Pancreas (tissue), 10 donors: ENCODE measurements at regions not wholly inside any gene's neighbourhood (a gene's known extent, or its start where the extent isn't known, plus 50 kb on each side); places are given as distances from the start of the nearest gene placed in this dataset.
A peak's percentile ranks its signal among the peaks of the same experiment; 100 is the strongest.

Experiments used
- ATAC-seq, 4 donors: fragments of 200-7000 bp; cut with Tn5 transposase; one replicate each; pipeline versions ENCODE4 v1.8.0 to v1.9.1; 2020; ENCODE audit warnings: mild to moderate bottlenecking in 4 of 4, moderate library complexity in 4 of 4
- DNase-seq, 6 donors: peaks; one replicate each; pipeline ENCODE4 v3.0.0-alpha.2; 2020
- FAIRE-seq: peaks from 2 replicates; lab custom pipeline; 2012; peaks lifted over from hg19 to GRCh38; lab: Jason Lieb, UNC
- H3K27ac ChIP-seq, 4 donors: fragments of 200-600 bp; sonication (generic); 1 replicate in 3 of 4; 2 replicates in 1 of 4; pipeline versions ENCODE4 v1.5.0 to v1.8.0; 2020
- H3K27me3 ChIP-seq, 4 donors: fragments of 200-600 bp; one replicate each; pipeline ENCODE4 v1.8.0; 2021
- H3K36me3 ChIP-seq, 3 donors: fragments of 200-600 bp; sonication (generic) in 1 of 3; one replicate each; pipeline versions ENCODE4 v1.5.0 to v1.8.0; 2020 to 2021
- H3K4me1 ChIP-seq, 3 donors: fragments of 200-600 bp; one replicate each; pipeline ENCODE4 v1.8.0; 2021
- H3K4me3 ChIP-seq, 4 donors: fragments of 200-600 bp; sonication (generic) in 2 of 4; one replicate each; pipeline versions ENCODE4 v1.5.0 to v1.8.0; 2020 to 2021
- H3K9me3 ChIP-seq, 4 donors: fragments of 200-600 bp; one replicate each; pipeline ENCODE4 v1.8.0; 2021
- WGBS, 2 donors: extraction: QIAGEN DNeasy Blood & Tissue Kit; methylation state at CpG; one replicate each; pipeline ENCODE4 v1.1.7; 2013; 5-methylcytosine and 5-hydroxymethylcytosine counted together
- intact Hi-C, 3 donors: fragments of 100-400 bp; cut with DNase I; formaldehyde crosslinking; loops; one replicate each; pipeline versions ENCODE4 v1.11.1 to v1.14.2; 2022
- TF ChIP-seq, protein P1 (sequence below), 4 donors: fragments of 200-600 bp; sonication (generic) in 3 of 4; IDR thresholded peaks; one replicate each; pipeline versions ENCODE4 v1.5.0 to v1.8.0; 2021; ENCODE audit warnings: antibody characterized with exemption in 4 of 4
- donor health status: healthy with polysubstance abuse.
- donor health status: DM: no; HTN: no; CAD: no; lungs with moderate emphysema.
- donor health status: DM: no; HTN: no; CAD: no.
- donor health status: control.
- donor health status: control.
- donor health status: Bipolar disorder and iron deficiency.
- donor health status: DM: yes; HTN: yes; CAD: no.
- donor health status: DM: no; HTN: no; CAD: no.
- donor health status: DM: no; HTN: no; CAD: no.
- donor health status: DM: yes; HTN: yes; CAD: no.

DNA sequence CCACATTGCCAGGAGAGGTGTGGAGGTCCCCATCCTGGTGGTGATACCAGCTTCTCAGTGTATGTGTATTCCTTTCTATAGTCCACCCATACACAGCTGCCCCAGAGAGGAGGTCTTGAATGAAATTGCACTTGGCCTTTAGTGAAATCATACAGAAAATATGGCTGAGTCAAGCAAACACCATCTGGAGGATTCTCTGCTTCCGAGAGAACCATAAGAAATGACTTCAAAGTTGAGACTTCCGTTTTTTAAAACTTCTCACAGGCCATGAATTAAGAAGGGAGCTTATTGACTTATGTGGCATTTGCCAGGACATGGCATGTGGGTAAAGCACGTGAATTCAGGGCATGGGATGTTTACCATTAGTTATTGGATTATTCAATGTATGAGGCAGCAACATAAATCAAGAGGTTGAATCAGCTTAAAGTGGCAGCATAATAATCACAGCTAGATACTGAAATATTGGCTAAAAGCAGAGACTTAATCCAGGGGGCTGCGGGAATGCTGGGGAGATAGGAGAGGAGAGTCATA is 119.1 kb upstream of the MTNR1B start:
- no peak for DNase-seq
- intact Hi-C loops, result no loop called here
- no peaks in the 10 kb centered on the region for H3K9me3 ChIP-seq
- no peak overlapping the region for H3K4me3 ChIP-seq
- H3K36me3 ChIP-seq, result no peaks in the 10 kb centered on the region
- TF ChIP-seq, protein P1, sequence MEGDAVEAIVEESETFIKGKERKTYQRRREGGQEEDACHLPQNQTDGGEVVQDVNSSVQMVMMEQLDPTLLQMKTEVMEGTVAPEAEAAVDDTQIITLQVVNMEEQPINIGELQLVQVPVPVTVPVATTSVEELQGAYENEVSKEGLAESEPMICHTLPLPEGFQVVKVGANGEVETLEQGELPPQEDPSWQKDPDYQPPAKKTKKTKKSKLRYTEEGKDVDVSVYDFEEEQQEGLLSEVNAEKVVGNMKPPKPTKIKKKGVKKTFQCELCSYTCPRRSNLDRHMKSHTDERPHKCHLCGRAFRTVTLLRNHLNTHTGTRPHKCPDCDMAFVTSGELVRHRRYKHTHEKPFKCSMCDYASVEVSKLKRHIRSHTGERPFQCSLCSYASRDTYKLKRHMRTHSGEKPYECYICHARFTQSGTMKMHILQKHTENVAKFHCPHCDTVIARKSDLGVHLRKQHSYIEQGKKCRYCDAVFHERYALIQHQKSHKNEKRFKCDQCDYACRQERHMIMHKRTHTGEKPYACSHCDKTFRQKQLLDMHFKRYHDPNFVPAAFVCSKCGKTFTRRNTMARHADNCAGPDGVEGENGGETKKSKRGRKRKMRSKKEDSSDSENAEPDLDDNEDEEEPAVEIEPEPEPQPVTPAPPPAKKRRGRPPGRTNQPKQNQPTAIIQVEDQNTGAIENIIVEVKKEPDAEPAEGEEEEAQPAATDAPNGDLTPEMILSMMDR (IDR thresholded peaks at IDR 0.05), result no peak
- no peak for FAIRE-seq
- ATAC-seq, result no peak
- no peaks in the 10 kb centered on the region for H3K4me1 ChIP-seq
- H3K27ac ChIP-seq, result no peak overlapping the region
- WGBS, 2 donors, result 54 to 75% methylated on average over 4 of the region's 4 CpGs
- no peaks in the 10 kb centered on the region for H3K27me3 ChIP-seq

DNA sequence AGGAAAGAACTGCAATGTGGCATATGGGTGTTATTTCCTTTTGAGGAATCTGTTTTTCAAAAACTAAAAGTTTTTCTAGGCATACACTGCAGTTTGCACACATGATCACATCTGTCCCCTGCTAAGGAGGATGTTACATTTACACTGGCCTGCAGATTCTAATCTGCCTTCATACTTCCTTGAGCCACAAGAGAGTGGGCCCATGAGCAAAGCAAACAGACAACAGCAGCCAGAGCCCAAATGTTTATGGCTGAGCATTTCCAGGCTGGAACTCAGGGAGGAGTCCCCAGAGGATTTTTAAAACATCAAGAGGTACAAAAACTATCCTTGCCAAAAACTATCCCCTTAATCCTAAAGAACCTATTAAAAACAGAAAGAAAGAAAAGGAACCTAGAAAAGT is 117.2 kb upstream of the MTNR1B start:
- H3K4me1 ChIP-seq, result no peaks in the 10 kb centered on the region
- no peak for DNase-seq
- no peaks in the 10 kb centered on the region for H3K36me3 ChIP-seq
- H3K27ac ChIP-seq, result no peak overlapping the region
- H3K27me3 ChIP-seq, result no peaks in the 10 kb centered on the region
- no peak for ATAC-seq
- H3K4me3 ChIP-seq, result no peak overlapping the region
- H3K9me3 ChIP-seq, result no peaks in the 10 kb centered on the region
- TF ChIP-seq, protein P1 (IDR thresholded peaks at IDR 0.05), result no peak
- no peak for FAIRE-seq
- intact Hi-C loops, result no loop called here

DNA sequence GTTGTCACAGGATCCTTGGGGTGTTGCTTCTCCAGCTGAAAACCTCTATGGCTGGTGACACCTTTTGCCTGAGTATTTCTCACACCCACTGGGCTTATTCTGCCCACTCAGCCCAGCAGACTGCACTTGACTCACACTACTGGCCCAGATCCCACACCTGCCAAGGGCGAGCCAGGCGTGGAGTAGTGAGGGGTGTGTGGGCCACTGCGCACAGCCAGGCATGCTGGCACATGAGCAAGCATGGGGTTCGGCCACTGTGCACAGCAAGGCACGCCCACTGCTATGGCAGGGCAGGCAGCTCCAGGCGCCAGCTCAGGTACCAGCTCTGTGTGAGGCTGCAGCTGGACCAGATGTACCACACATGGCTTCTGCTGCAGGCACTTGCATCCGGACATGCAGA is 116.5 kb upstream of the MTNR1B start:
- peak in 2 of 4 donors; percentile 15 to 57 for ATAC-seq

DNA sequence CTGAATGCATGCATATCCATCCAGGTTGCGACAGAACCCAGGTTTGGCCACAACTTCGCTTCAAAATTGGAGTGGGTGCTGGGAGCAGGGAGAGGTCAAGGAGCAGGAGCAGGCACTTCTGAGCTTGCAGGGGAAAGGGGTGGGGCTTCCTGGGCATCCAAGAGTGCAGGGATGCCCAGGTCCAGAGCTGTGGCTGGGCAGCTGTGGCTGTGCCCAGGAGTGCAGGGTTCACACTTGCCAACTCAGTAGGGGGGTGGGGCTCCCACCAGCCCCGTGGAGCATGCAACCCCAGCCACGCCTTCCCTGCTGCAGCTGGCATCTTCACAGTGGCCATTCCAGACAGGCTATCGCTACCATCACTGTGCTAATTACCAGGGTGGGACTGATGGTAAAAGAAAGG is 115.3 kb upstream of the MTNR1B start:
- WGBS, 2 donors, result 61 to 64% methylated on average over 5 of the region's 5 CpGs
- Histone ChIP-seq H3K27me3 (no peaks in the 10 kb centered on the region), H3K9me3 (no peaks in the 10 kb centered on the region), H3K4me1 (no peaks in the 10 kb centered on the region), H3K27ac (no peak overlapping the region), H3K4me3 (no peak overlapping the region), H3K36me3 (no peaks in the 10 kb centered on the region)
- intact Hi-C loops, result no loop called here
- TF ChIP-seq, protein P1 (IDR thresholded peaks at IDR 0.05), result no peak
- ATAC-seq, result no peak
- FAIRE-seq, result no peak
- DNase-seq, result peak in 1 of 6 donors; percentile 41

More for the DNA sequence above, 116.5 kb upstream of the MTNR1B start:
- FAIRE-seq, result no peak
- H3K27ac ChIP-seq, result no peak overlapping the region
- intact Hi-C loops, result no loop called here
- H3K4me3 ChIP-seq, result no peak overlapping the region
- H3K9me3 ChIP-seq, result no peaks in the 10 kb centered on the region
- TF ChIP-seq, protein P1 (IDR thresholded peaks at IDR 0.05), result no peak
- H3K27me3 ChIP-seq, result no peaks in the 10 kb centered on the region
- peak in 1 of 6 donors; percentile 46 for DNase-seq
- no peaks in the 10 kb centered on the region for H3K36me3 ChIP-seq
- no peaks in the 10 kb centered on the region for H3K4me1 ChIP-seq
- 70 to 74% methylated on average over 7 of the region's 7 CpGs for WGBS, 2 donors

DNA sequence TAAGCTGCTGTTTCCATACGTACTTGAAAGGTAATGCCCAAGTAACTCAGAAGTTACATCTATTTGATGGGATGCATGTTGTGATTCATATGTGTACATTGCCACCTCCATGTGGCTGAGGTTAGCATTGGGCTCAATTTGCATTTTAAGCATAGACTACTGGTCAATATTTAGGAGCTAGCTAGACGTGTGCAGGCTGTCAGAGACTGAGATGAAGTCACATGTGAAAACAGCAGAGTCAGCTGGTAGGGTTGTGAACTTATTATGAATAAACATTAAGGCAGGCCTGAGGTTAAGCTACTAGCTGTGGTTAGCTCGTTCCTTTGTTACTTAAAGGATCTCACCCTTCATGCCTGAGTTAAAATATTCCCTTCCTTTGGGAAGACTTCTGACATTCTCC is 114.5 kb upstream of the MTNR1B start:
- FAIRE-seq, result no peak
- H3K4me1 ChIP-seq, result no peaks in the 10 kb centered on the region
- no peaks in the 10 kb centered on the region for H3K36me3 ChIP-seq
- no peak for DNase-seq
- H3K27ac ChIP-seq, result no peak overlapping the region
- no peak for ATAC-seq
- 49 to 63% methylated on average over 3 of the region's 3 CpGs for WGBS, 2 donors
- H3K4me3 ChIP-seq, result no peak overlapping the region
- no peaks in the 10 kb centered on the region for H3K27me3 ChIP-seq
- TF ChIP-seq, protein P1 (IDR thresholded peaks at IDR 0.05), result no peak
- intact Hi-C loops, result no loop called here
- no peaks in the 10 kb centered on the region for H3K9me3 ChIP-seq
